ENCODE measurements at regions not wholly inside any gene's neighbourhood (a gene's known extent, or its start where the extent isn't known, plus 50 kb on each side); places are given as distances from the start of the nearest gene placed in this dataset.

DNA sequence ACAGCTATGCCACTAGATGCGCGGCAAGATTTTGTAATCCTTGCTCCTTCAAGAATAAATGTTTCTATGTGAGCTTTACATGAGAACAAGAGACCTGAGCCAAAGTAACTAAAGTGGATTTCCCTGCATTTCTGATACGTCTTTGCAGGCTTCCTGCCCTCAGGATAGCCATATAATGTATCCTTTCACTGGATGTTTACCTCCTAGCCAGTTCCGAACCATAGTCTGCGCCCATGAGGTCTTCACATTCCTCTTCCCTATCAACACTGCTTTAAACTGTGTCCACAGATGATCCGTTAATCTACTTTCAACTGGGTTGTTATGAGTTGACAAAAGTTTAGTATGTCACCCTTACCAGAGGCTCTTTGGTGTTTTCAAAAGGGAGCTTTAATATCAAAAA lies 1889.1 kb upstream of the AGA start:
- Histone ChIP-seq H3K27me3 (ENCODE audit: control insufficient read depth, insufficient read depth, low read length) (no peaks in the 10 kb centered on the region), H3K9ac (ENCODE audit: low read depth, low read length) (no peak overlapping the region), H2AK9ac (replicated peaks; ENCODE audit: low read depth, low read length, poor library complexity) (no peak overlapping the region), H3K9me1 (ENCODE audit: insufficient read depth, low read length) (no peaks in the 10 kb centered on the region; the same call in 1 of the 2 replicates), H2BK20ac (ENCODE audit: low read depth, low read length) (no peak overlapping the region), H3K18ac (ENCODE audit: low read depth, low read length) (no peak overlapping the region), H3K36me3 (ENCODE audit: control insufficient read depth, insufficient read depth, low read length) (no peaks in the 10 kb centered on the region), H4K91ac (ENCODE audit: insufficient read depth, low read depth, low read length) (no peak overlapping the region), H3K56ac (ENCODE audit: extremely low read depth, insufficient read depth, low read length) (no peak overlapping the region), H4K20me1 (ENCODE audit: insufficient read depth, low read length) (no peaks in the 10 kb centered on the region), H3K79me1 (ENCODE audit: low read depth in 1 of 2, low read length in 2 of 2) (no peaks in the 10 kb centered on the region), H2AFZ (replicated peaks; ENCODE audit: low read length, poor library complexity) (no peak overlapping the region), H2BK5ac (ENCODE audit: low read depth, low read length, poor library complexity, severe bottlenecking) (no peak overlapping the region), H3K14ac (replicated peaks; ENCODE audit: low read depth, low read length) (no peak overlapping the region), H3K9me3 (ENCODE audit: control insufficient read depth, insufficient read depth, low read length) (no peaks in the 10 kb centered on the region), H3K27ac (ENCODE audit: insufficient read depth, low read length) (no peak overlapping the region), H3K23ac (ENCODE audit: low read depth, low read length) (no peak overlapping the region), H3K4me1 (ENCODE audit: control insufficient read depth, insufficient read depth, low read length) (no peaks in the 10 kb centered on the region), H3K4me3 (ENCODE audit: insufficient read depth, low read depth, low read length) (no peak overlapping the region), H3K4me2 (ENCODE audit: low read depth, low read length) (no peak overlapping the region), H2BK120ac (ENCODE audit: low read depth, low read length) (no peak overlapping the region), H2BK15ac (ENCODE audit: low read depth, low read length) (no peak overlapping the region), H4K8ac (ENCODE audit: low read depth in 2 of 2, low read length in 2 of 2) (no peak overlapping the region), H3K4ac (ENCODE audit: low read depth, low read length) (no peak overlapping the region), H2AK5ac (ENCODE audit: low read depth, low read length) (no peak overlapping the region), H4K5ac (ENCODE audit: low read depth, low read length) (no peak overlapping the region)
- ATAC-seq (ENCODE audit: low read depth) (no peak), DNase-seq (no peak)
- WGBS, 2 experiments (ENCODE audit: extremely low coverage in 2 of 2, insufficient read length in 1 of 2) = 80% methylated on average over 1 of the region's 6 CpGs; no CpG with 5 or more reads in 1 of the 2 experiments
- in situ Hi-C loops (cut with MboI; ENCODE audit: low sequenced_read_pairs) (no loop called here), dilution Hi-C loops (cut with HindIII; ENCODE audit: low sequenced_read_pairs, unreplicated experiment) (no loop called here), intact Hi-C loops (cut with micrococcal nuclease) (no loop called here)
- ChIA-PET CTCF (interaction anchor here (0.5 kb wide), 1 partner anchor 16 kb away, joined by 3 read pairs; no protein-coding TSS in a partner anchor), POLR2A (ENCODE audit: unreplicated experiment) (no interaction called here)
- no peak for TF ChIP-seq MAZ (IDR thresholded peaks at IDR 0.05; ENCODE audit: borderline replicate concordance, low read depth, low read length)
- no peak for TF ChIP-seq RAD21 (IDR thresholded peaks at IDR 0.05; ENCODE audit: low read length)
- TF ChIP-seq RCOR1 (IDR thresholded peaks at IDR 0.05; ENCODE audit: insufficient replicate concordance, low read length) = no peak
- TF ChIP-seq, protein P1, sequence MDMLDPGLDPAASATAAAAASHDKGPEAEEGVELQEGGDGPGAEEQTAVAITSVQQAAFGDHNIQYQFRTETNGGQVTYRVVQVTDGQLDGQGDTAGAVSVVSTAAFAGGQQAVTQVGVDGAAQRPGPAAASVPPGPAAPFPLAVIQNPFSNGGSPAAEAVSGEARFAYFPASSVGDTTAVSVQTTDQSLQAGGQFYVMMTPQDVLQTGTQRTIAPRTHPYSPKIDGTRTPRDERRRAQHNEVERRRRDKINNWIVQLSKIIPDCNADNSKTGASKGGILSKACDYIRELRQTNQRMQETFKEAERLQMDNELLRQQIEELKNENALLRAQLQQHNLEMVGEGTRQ (IDR thresholded peaks at IDR 0.05; ENCODE audit: low read depth, low read length) = no peak
- no peak for TF ChIP-seq FOS (IDR thresholded peaks at IDR 0.05; ENCODE audit: low read depth, low read length)
- TF ChIP-seq NFE2L2 (IDR thresholded peaks at IDR 0.05; ENCODE audit: low read depth, low read length) = no peak
- TF ChIP-seq POLR2A (IDR thresholded peaks at IDR 0.05; ENCODE audit: low read depth, low read length) = no peak
- TF ChIP-seq, protein P2, sequence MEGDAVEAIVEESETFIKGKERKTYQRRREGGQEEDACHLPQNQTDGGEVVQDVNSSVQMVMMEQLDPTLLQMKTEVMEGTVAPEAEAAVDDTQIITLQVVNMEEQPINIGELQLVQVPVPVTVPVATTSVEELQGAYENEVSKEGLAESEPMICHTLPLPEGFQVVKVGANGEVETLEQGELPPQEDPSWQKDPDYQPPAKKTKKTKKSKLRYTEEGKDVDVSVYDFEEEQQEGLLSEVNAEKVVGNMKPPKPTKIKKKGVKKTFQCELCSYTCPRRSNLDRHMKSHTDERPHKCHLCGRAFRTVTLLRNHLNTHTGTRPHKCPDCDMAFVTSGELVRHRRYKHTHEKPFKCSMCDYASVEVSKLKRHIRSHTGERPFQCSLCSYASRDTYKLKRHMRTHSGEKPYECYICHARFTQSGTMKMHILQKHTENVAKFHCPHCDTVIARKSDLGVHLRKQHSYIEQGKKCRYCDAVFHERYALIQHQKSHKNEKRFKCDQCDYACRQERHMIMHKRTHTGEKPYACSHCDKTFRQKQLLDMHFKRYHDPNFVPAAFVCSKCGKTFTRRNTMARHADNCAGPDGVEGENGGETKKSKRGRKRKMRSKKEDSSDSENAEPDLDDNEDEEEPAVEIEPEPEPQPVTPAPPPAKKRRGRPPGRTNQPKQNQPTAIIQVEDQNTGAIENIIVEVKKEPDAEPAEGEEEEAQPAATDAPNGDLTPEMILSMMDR (conservative IDR thresholded peaks at IDR 0.05; ENCODE audit: low read depth, low read length) = no peak
- BruUV-seq (replicated peaks) = no TSS peak

Data from IMR-90 (cell line).